ENCODE measurements at regions not wholly inside any gene's neighbourhood (a gene's known extent, or its start where the extent isn't known, plus 50 kb on each side); places are given as distances from the start of the nearest gene placed in this dataset.

GRCh38 chr11:95365348-95365747 lies 134.3 kb upstream of the SESN3 start:
- Mint-ChIP-seq H3K4me1 (peaks cover 0 to 13% (median 5%) of the 10 kb centered on the region in 4 donors), H3K27me3 (peaks cover 11% of the 10 kb centered on the region), H3K27ac (peak overlapping the region in 1 of 3 donors; percentile 3), H3K36me3 (no peaks in the 10 kb centered on the region), H3K9me3 (peaks cover 0 to 2% (median 0%) of the 10 kb centered on the region in 7 donors), H3K4me3 (no peak overlapping the region)
- ATAC-seq (ENCODE audit: low read depth in 2 of 2), result no peak
- Histone ChIP-seq H3K27me3 (ENCODE audit: control insufficient read depth, insufficient read depth, low read length) (no peaks in the 10 kb centered on the region), H3K36me3 (ENCODE audit: control insufficient read depth, insufficient read depth, low read length) (no peaks in the 10 kb centered on the region), H3K27ac (ENCODE audit: insufficient read depth, low read length, poor library complexity, severe bottlenecking) (no peak overlapping the region), H3K9me3 (ENCODE audit: control insufficient read depth in 2 of 2, low read length in 2 of 2) (no peaks in the 10 kb centered on the region), H3K4me3 (ENCODE audit: low read depth, low read length) (no peak overlapping the region), H3K4me1 (ENCODE audit: control insufficient read depth, insufficient read depth, low read length, poor library complexity, severe bottlenecking) (no peaks in the 10 kb centered on the region)
- DNase-seq, result no peak

- Mint-ChIP-seq H3K27ac (peak overlapping the region in 1 of 3 donors; percentile 3), H3K9me3 (peaks cover 0 to 2% (median 0%) of the 10 kb centered on the region in 7 donors), H3K36me3 (no peaks in the 10 kb centered on the region), H3K4me1 (peaks cover 0 to 13% (median 5%) of the 10 kb centered on the region in 4 donors), H3K4me3 (no peak overlapping the region), H3K27me3 (peaks cover 5% of the 10 kb centered on the region)
- no peaks in the 10 kb centered on the region for H3K27me3 ChIP-seq (ENCODE audit: control insufficient read depth, insufficient read depth, low read length)
- no peaks in the 10 kb centered on the region for H3K9me3 ChIP-seq (ENCODE audit: control insufficient read depth in 2 of 2, low read length in 2 of 2)
- H3K36me3 ChIP-seq (ENCODE audit: control insufficient read depth, insufficient read depth, low read length), result no peaks in the 10 kb centered on the region
- H3K27ac ChIP-seq (ENCODE audit: insufficient read depth, low read length, poor library complexity, severe bottlenecking), result no peak overlapping the region
- ATAC-seq (ENCODE audit: low read depth in 2 of 2), result no peak
- no peak for DNase-seq
- no peaks in the 10 kb centered on the region for H3K4me1 ChIP-seq (ENCODE audit: control insufficient read depth, insufficient read depth, low read length, poor library complexity, severe bottlenecking)
- H3K4me3 ChIP-seq (ENCODE audit: low read depth, low read length), result no peak overlapping the region
These were observed 133.6 kb upstream of the SESN3 start for GRCh38 chr11:95364324-95365295.

GRCh38 chr11:95363708-95364107 lies 132.7 kb upstream of the SESN3 start:
- Mint-ChIP-seq H3K4me3 (no peak overlapping the region), H3K4me1 (peaks cover 0 to 13% (median 5%) of the 10 kb centered on the region in 4 donors), H3K36me3 (no peaks in the 10 kb centered on the region), H3K27me3 (peaks cover 5% of the 10 kb centered on the region), H3K27ac (no peak overlapping the region), H3K9me3 (no peaks in the 10 kb centered on the region)
- no peaks in the 10 kb centered on the region for H3K9me3 ChIP-seq (ENCODE audit: control insufficient read depth in 2 of 2, low read length in 2 of 2)
- H3K4me1 ChIP-seq (ENCODE audit: control insufficient read depth, insufficient read depth, low read length, poor library complexity, severe bottlenecking), result no peaks in the 10 kb centered on the region
- H3K36me3 ChIP-seq (ENCODE audit: control insufficient read depth, insufficient read depth, low read length), result no peaks in the 10 kb centered on the region
- H3K27ac ChIP-seq (ENCODE audit: insufficient read depth, low read length, poor library complexity, severe bottlenecking), result no peak overlapping the region
- no peak overlapping the region for H3K4me3 ChIP-seq (ENCODE audit: low read depth, low read length)
- DNase-seq (no peak), ATAC-seq (ENCODE audit: low read depth in 2 of 2) (no peak)
- no peaks in the 10 kb centered on the region for H3K27me3 ChIP-seq (ENCODE audit: control insufficient read depth, insufficient read depth, low read length)

- H3K4me1 Mint-ChIP-seq, result peaks cover 0 to 13% (median 5%) of the 10 kb centered on the region in 4 donors
- no peak for ATAC-seq (ENCODE audit: low read depth in 2 of 2)
- peaks cover 5% of the 10 kb centered on the region for H3K27me3 Mint-ChIP-seq
- H3K4me1 ChIP-seq (ENCODE audit: control insufficient read depth, insufficient read depth, low read length, poor library complexity, severe bottlenecking), result no peaks in the 10 kb centered on the region
- no peaks in the 10 kb centered on the region for H3K36me3 Mint-ChIP-seq
- no peaks in the 10 kb centered on the region for H3K9me3 ChIP-seq (ENCODE audit: control insufficient read depth in 2 of 2, low read length in 2 of 2)
- no peaks in the 10 kb centered on the region for H3K27me3 ChIP-seq (ENCODE audit: control insufficient read depth, insufficient read depth, low read length)
- H3K9me3 Mint-ChIP-seq, result no peaks in the 10 kb centered on the region
- no peak overlapping the region for H3K27ac ChIP-seq (ENCODE audit: insufficient read depth, low read length, poor library complexity, severe bottlenecking)
- no peak overlapping the region for H3K4me3 Mint-ChIP-seq
- DNase-seq, result no peak
- no peak overlapping the region for H3K27ac Mint-ChIP-seq
- no peaks in the 10 kb centered on the region for H3K36me3 ChIP-seq (ENCODE audit: control insufficient read depth, insufficient read depth, low read length)
- no peak overlapping the region for H3K4me3 ChIP-seq (ENCODE audit: low read depth, low read length)
These were observed 132.2 kb upstream of the SESN3 start for GRCh38 chr11:95363164-95363563.

GRCh38 chr11:95361180-95361579 lies 130.2 kb upstream of the SESN3 start:
- H3K27ac Mint-ChIP-seq, result no peak overlapping the region
- H3K27me3 ChIP-seq (ENCODE audit: control insufficient read depth, insufficient read depth, low read length), result no peaks in the 10 kb centered on the region
- peaks cover 0 to 13% (median 5%) of the 10 kb centered on the region in 4 donors for H3K4me1 Mint-ChIP-seq
- no peak overlapping the region for H3K4me3 Mint-ChIP-seq
- H3K4me3 ChIP-seq (ENCODE audit: low read depth, low read length), result no peak overlapping the region
- no peaks in the 10 kb centered on the region for H3K36me3 Mint-ChIP-seq
- DNase-seq (no peak), ATAC-seq (ENCODE audit: low read depth in 2 of 2) (no peak)
- no peaks in the 10 kb centered on the region for H3K36me3 ChIP-seq (ENCODE audit: control insufficient read depth, insufficient read depth, low read length)
- H3K9me3 ChIP-seq (ENCODE audit: control insufficient read depth in 2 of 2, low read length in 2 of 2), result no peaks in the 10 kb centered on the region
- no peak overlapping the region for H3K27ac ChIP-seq (ENCODE audit: insufficient read depth, low read length, poor library complexity, severe bottlenecking)
- peaks cover 6% of the 10 kb centered on the region for H3K27me3 Mint-ChIP-seq
- H3K9me3 Mint-ChIP-seq, result no peaks in the 10 kb centered on the region
- no peaks in the 10 kb centered on the region for H3K4me1 ChIP-seq (ENCODE audit: control insufficient read depth, insufficient read depth, low read length, poor library complexity, severe bottlenecking)

GRCh38 chr11:95360377-95361075 lies 129.5 kb upstream of the SESN3 start:
- H3K4me3 Mint-ChIP-seq, result no peak overlapping the region
- ATAC-seq (ENCODE audit: low read depth in 2 of 2) (no peak), DNase-seq (no peak)

GRCh38 chr11:95359756-95360155 lies 128.8 kb upstream of the SESN3 start:
- no peak overlapping the region for H3K27ac ChIP-seq (ENCODE audit: insufficient read depth, low read length, poor library complexity, severe bottlenecking)
- H3K36me3 Mint-ChIP-seq, result peaks cover 3% of the 10 kb centered on the region
- no peaks in the 10 kb centered on the region for H3K4me1 ChIP-seq (ENCODE audit: control insufficient read depth, insufficient read depth, low read length, poor library complexity, severe bottlenecking)
- no peaks in the 10 kb centered on the region for H3K9me3 Mint-ChIP-seq
- H3K9me3 ChIP-seq (ENCODE audit: control insufficient read depth in 2 of 2, low read length in 2 of 2), result no peaks in the 10 kb centered on the region
- H3K36me3 ChIP-seq (ENCODE audit: control insufficient read depth, insufficient read depth, low read length), result no peaks in the 10 kb centered on the region
- no peak overlapping the region for H3K27ac Mint-ChIP-seq
- ATAC-seq (ENCODE audit: low read depth in 2 of 2) (no peak), DNase-seq (no peak)
- H3K4me1 Mint-ChIP-seq, result peaks cover 0 to 4% (median 0%) of the 10 kb centered on the region in 4 donors
- no peak overlapping the region for H3K4me3 ChIP-seq (ENCODE audit: low read depth, low read length)
- no peak overlapping the region for H3K4me3 Mint-ChIP-seq
- peaks cover 9% of the 10 kb centered on the region for H3K27me3 Mint-ChIP-seq
- no peaks in the 10 kb centered on the region for H3K27me3 ChIP-seq (ENCODE audit: control insufficient read depth, insufficient read depth, low read length)

More at GRCh38 chr11:95360377-95361075, 129.5 kb upstream of the SESN3 start:
- Mint-ChIP-seq H3K4me1 (peaks cover 0 to 10% (median 3%) of the 10 kb centered on the region in 4 donors), H3K27ac (no peak overlapping the region), H3K9me3 (no peaks in the 10 kb centered on the region), H3K36me3 (no peaks in the 10 kb centered on the region), H3K27me3 (peaks cover 10% of the 10 kb centered on the region)
- no peak overlapping the region for H3K27ac ChIP-seq (ENCODE audit: insufficient read depth, low read length, poor library complexity, severe bottlenecking)
- no peaks in the 10 kb centered on the region for H3K9me3 ChIP-seq (ENCODE audit: control insufficient read depth in 2 of 2, low read length in 2 of 2)
- no peaks in the 10 kb centered on the region for H3K36me3 ChIP-seq (ENCODE audit: control insufficient read depth, insufficient read depth, low read length)
- H3K4me3 ChIP-seq (ENCODE audit: low read depth, low read length), result no peak overlapping the region
- H3K27me3 ChIP-seq (ENCODE audit: control insufficient read depth, insufficient read depth, low read length), result no peaks in the 10 kb centered on the region
- H3K4me1 ChIP-seq (ENCODE audit: control insufficient read depth, insufficient read depth, low read length, poor library complexity, severe bottlenecking), result no peaks in the 10 kb centered on the region

Measured in CD4-positive, CD25-positive, alpha-beta regulatory T cell (primary cell).